ENCODE measurements at regions not wholly inside any gene's neighbourhood (a gene's known extent, or its start where the extent isn't known, plus 50 kb on each side); places are given as distances from the start of the nearest gene placed in this dataset.

DNA sequence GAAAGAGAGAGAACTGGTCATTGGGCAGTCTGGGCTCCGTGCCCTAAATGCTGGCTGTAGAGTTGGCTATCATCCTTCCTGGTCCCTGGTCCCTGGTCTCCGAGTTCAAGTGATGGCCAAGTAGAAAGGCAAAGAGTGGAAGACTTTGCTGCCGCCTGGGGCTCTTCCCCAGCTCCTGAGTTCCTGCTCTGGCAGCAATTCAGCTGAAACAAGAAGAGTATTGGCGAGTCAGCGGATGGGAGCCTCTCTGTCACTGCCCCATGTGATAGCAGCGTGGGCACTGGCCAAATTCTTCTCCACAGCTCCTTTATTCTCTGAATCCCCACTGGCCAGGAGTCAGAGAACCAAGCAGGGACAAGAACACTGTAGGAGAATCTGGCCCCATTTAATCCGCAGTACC is 351.0 kb upstream of the POU3F3 start:
- TF ChIP-seq, protein P1, sequence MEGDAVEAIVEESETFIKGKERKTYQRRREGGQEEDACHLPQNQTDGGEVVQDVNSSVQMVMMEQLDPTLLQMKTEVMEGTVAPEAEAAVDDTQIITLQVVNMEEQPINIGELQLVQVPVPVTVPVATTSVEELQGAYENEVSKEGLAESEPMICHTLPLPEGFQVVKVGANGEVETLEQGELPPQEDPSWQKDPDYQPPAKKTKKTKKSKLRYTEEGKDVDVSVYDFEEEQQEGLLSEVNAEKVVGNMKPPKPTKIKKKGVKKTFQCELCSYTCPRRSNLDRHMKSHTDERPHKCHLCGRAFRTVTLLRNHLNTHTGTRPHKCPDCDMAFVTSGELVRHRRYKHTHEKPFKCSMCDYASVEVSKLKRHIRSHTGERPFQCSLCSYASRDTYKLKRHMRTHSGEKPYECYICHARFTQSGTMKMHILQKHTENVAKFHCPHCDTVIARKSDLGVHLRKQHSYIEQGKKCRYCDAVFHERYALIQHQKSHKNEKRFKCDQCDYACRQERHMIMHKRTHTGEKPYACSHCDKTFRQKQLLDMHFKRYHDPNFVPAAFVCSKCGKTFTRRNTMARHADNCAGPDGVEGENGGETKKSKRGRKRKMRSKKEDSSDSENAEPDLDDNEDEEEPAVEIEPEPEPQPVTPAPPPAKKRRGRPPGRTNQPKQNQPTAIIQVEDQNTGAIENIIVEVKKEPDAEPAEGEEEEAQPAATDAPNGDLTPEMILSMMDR (IDR thresholded peaks at IDR 0.05; ENCODE audit: insufficient read depth, low read length, poor library complexity, severe bottlenecking): no peak
- no peak for TF ChIP-seq EZH2phosphoT487 (conservative IDR thresholded peaks at IDR 0.05; ENCODE audit: low read length)
- no peaks in the 10 kb centered on the region for H3F3A ChIP-seq (ENCODE audit: insufficient read depth)
- no peaks in the 10 kb centered on the region for H3K36me3 ChIP-seq (ENCODE audit: low read length)
- no peak overlapping the region for H3K9ac ChIP-seq (ENCODE audit: low read length)
- no peaks in the 10 kb centered on the region for H3K27me3 ChIP-seq (ENCODE audit: low read length)
- no peaks in the 10 kb centered on the region for H4K20me1 ChIP-seq (ENCODE audit: low read depth, low read length)
- no peak overlapping the region for H3K4me2 ChIP-seq (ENCODE audit: low read depth, low read length, poor library complexity, severe bottlenecking)
- no peaks in the 10 kb centered on the region for H3K79me2 ChIP-seq (ENCODE audit: insufficient read depth, low read length)
- no peak overlapping the region for H2AFZ ChIP-seq (ENCODE audit: low read depth, low read length, severe bottlenecking)
- no peak overlapping the region for H3K4me3 ChIP-seq (ENCODE audit: insufficient read depth, low read length, poor library complexity, severe bottlenecking)
- no peaks in the 10 kb centered on the region for H3K9me2 ChIP-seq (replicated peaks; ENCODE audit: insufficient read depth, low read length)
- H3K9me3 ChIP-seq (ENCODE audit: insufficient read depth, low read length): no peaks in the 10 kb centered on the region
- no peak overlapping the region for H3K27ac ChIP-seq (ENCODE audit: low read depth, low read length)

GRCh38 chr2:104504331-104505073 is 349.4 kb upstream of the POU3F3 start:
- Histone ChIP-seq H3K4me2 (ENCODE audit: low read depth, low read length, poor library complexity, severe bottlenecking) (no peak overlapping the region), H3K36me3 (ENCODE audit: low read length) (no peaks in the 10 kb centered on the region), H3K9me3 (ENCODE audit: insufficient read depth, low read length) (no peaks in the 10 kb centered on the region), H3K27me3 (ENCODE audit: low read length) (no peaks in the 10 kb centered on the region), H3K9ac (ENCODE audit: low read length) (no peak overlapping the region), H3K9me2 (replicated peaks; ENCODE audit: insufficient read depth, low read length) (no peaks in the 10 kb centered on the region), H3F3A (ENCODE audit: insufficient read depth) (no peaks in the 10 kb centered on the region), H3K4me3 (ENCODE audit: insufficient read depth, low read length, poor library complexity, severe bottlenecking) (no peak overlapping the region), H4K20me1 (ENCODE audit: low read depth, low read length) (no peaks in the 10 kb centered on the region), H3K79me2 (ENCODE audit: insufficient read depth, low read length) (no peaks in the 10 kb centered on the region), H3K27ac (ENCODE audit: low read depth, low read length) (no peak overlapping the region), H2AFZ (ENCODE audit: low read depth, low read length, severe bottlenecking) (no peak overlapping the region)
- TF ChIP-seq, protein P1 (IDR thresholded peaks at IDR 0.05; ENCODE audit: insufficient read depth, low read length, poor library complexity, severe bottlenecking): no peak
- no peak for TF ChIP-seq EZH2phosphoT487 (conservative IDR thresholded peaks at IDR 0.05; ENCODE audit: low read length)

- H3K9ac ChIP-seq (ENCODE audit: low read length): no peak overlapping the region
- no peak overlapping the region for H3K27ac ChIP-seq (ENCODE audit: low read depth, low read length)
- H2AFZ ChIP-seq (ENCODE audit: low read depth, low read length, severe bottlenecking): no peak overlapping the region
- H3K4me3 ChIP-seq (ENCODE audit: insufficient read depth, low read length, poor library complexity, severe bottlenecking): no peak overlapping the region
- no peaks in the 10 kb centered on the region for H3K9me2 ChIP-seq (replicated peaks; ENCODE audit: insufficient read depth, low read length)
- no peaks in the 10 kb centered on the region for H3F3A ChIP-seq (ENCODE audit: insufficient read depth)
- H3K36me3 ChIP-seq (ENCODE audit: low read length): no peaks in the 10 kb centered on the region
- H3K4me2 ChIP-seq (ENCODE audit: low read depth, low read length, poor library complexity, severe bottlenecking): no peak overlapping the region
- H3K27me3 ChIP-seq (ENCODE audit: low read length): no peaks in the 10 kb centered on the region
- H4K20me1 ChIP-seq (ENCODE audit: low read depth, low read length): no peaks in the 10 kb centered on the region
- no peaks in the 10 kb centered on the region for H3K9me3 ChIP-seq (ENCODE audit: insufficient read depth, low read length)
- TF ChIP-seq, protein P1 (IDR thresholded peaks at IDR 0.05; ENCODE audit: insufficient read depth, low read length, poor library complexity, severe bottlenecking): no peak
- no peak for TF ChIP-seq EZH2phosphoT487 (conservative IDR thresholded peaks at IDR 0.05; ENCODE audit: low read length)
- no peaks in the 10 kb centered on the region for H3K79me2 ChIP-seq (ENCODE audit: insufficient read depth, low read length)
Measured at GRCh38 chr2:104518256-104518655, 335.7 kb upstream of the POU3F3 start.
